Activated naive CD4-positive, alpha-beta T cell treated with anti-CD3 and anti-CD28 coated beads, Interleukin-2, amount 50 U/mL, for 72 hours (primary cell): ENCODE measurements at regions not wholly inside any gene's neighbourhood (a gene's known extent, or its start where the extent isn't known, plus 50 kb on each side); places are given as distances from the start of the nearest gene placed in this dataset.
"Not testable (repeated sequence)": the region's sequence is repeated elsewhere in the genome, so short reads cannot be mapped to it uniquely, and the experiment has no call there.

Source experiments
- ATAC-seq, 2 donors: fragments of 150-1000 bp; cut with Tn5 transposase; 2 replicates each; pipeline ENCODE4 v1.10.0; 2021; ENCODE audit warnings: mild to moderate bottlenecking in 2 of 2, moderate library complexity in 2 of 2
- DNase-seq, 2 donors: peaks; one replicate each; pipeline ENCODE4 v3.0.0; 2021 to 2022; ENCODE audit warnings: low spot score in 2 of 2
- H3K27ac Mint-ChIP-seq, 2 donors: one replicate each; pipeline ENCODE4 v1.8.0; 2022; ENCODE audit warnings: mild to moderate bottlenecking in 2 of 2, mixed read lengths in 2 of 2
- H3K36me3 Mint-ChIP-seq, 2 donors: one replicate each; pipeline ENCODE4 v1.8.0; 2022; ENCODE audit warnings: mixed read lengths in 2 of 2
- H3K9me3 Mint-ChIP-seq, 2 donors: one replicate each; pipeline ENCODE4 v1.8.0; 2022; ENCODE audit warnings: mixed read lengths in 2 of 2

GRCh38 chr4:111961026-111961425 lies 184.2 kb upstream of the FAM241A start:
- not testable (repeated sequence) for ATAC-seq, DNase-seq, H3K36me3 Mint-ChIP-seq, H3K27ac Mint-ChIP-seq, H3K9me3 Mint-ChIP-seq

- Mint-ChIP-seq H3K36me3 (no peaks in the 10 kb centered on the region), H3K9me3 (no peaks in the 10 kb centered on the region), H3K27ac (no peak overlapping the region)
- ATAC-seq, result no peak
- DNase-seq, result no peak
Measured at GRCh38 chr4:111961809-111962208, 183.4 kb upstream of the FAM241A start.

GRCh38 chr4:111963158-111963700 lies 182.0 kb upstream of the FAM241A start:
- no peak for ATAC-seq
- Mint-ChIP-seq H3K9me3 (no peaks in the 10 kb centered on the region), H3K27ac (no peak overlapping the region), H3K36me3 (no peaks in the 10 kb centered on the region)
- DNase-seq, result no peak

- Mint-ChIP-seq H3K9me3 (no peaks in the 10 kb centered on the region), H3K27ac (no peak overlapping the region), H3K36me3 (no peaks in the 10 kb centered on the region)
- ATAC-seq (no peak), DNase-seq (no peak)
Measured at GRCh38 chr4:111977419-111977965, 167.8 kb upstream of the FAM241A start.

- Mint-ChIP-seq H3K9me3 (no peaks in the 10 kb centered on the region), H3K36me3 (no peaks in the 10 kb centered on the region), H3K27ac (no peak overlapping the region)
- no peak for ATAC-seq
- DNase-seq, result no peak
Measured at GRCh38 chr4:111979921-111980320, 165.3 kb upstream of the FAM241A start.

- no peaks in the 10 kb centered on the region for H3K36me3 Mint-ChIP-seq
- no peak for DNase-seq
- no peak for ATAC-seq
- H3K9me3 Mint-ChIP-seq, result no peaks in the 10 kb centered on the region
- H3K27ac Mint-ChIP-seq, result no peak overlapping the region
Measured at GRCh38 chr4:111982089-111982488, 163.2 kb upstream of the FAM241A start.

GRCh38 chr4:111984169-111984819 lies 161.0 kb upstream of the FAM241A start:
- no peaks in the 10 kb centered on the region for H3K9me3 Mint-ChIP-seq
- DNase-seq, result no peak
- H3K27ac Mint-ChIP-seq, result no peak overlapping the region
- H3K36me3 Mint-ChIP-seq, result no peaks in the 10 kb centered on the region
- ATAC-seq, result no peak

- Mint-ChIP-seq H3K9me3 (no peaks in the 10 kb centered on the region), H3K27ac (no peak overlapping the region), H3K36me3 (no peaks in the 10 kb centered on the region)
- no peak for DNase-seq
- ATAC-seq, result no peak
Measured at GRCh38 chr4:111985426-111985825, 159.8 kb upstream of the FAM241A start.

GRCh38 chr4:111986095-111986494 lies 159.2 kb upstream of the FAM241A start:
- ATAC-seq (no peak), DNase-seq (no peak)
- H3K27ac Mint-ChIP-seq, result no peak overlapping the region

GRCh38 chr4:111988514-111988913 lies 156.7 kb upstream of the FAM241A start:
- no peak overlapping the region for H3K27ac Mint-ChIP-seq
- ATAC-seq (no peak), DNase-seq (no peak)

More at GRCh38 chr4:111986095-111986494, 159.2 kb upstream of the FAM241A start:
- Mint-ChIP-seq H3K36me3 (no peaks in the 10 kb centered on the region), H3K9me3 (no peaks in the 10 kb centered on the region)

GRCh38 chr4:111989817-111990216 lies 155.4 kb upstream of the FAM241A start:
- ATAC-seq (no peak), DNase-seq (no peak)
- Mint-ChIP-seq H3K36me3 (no peaks in the 10 kb centered on the region), H3K27ac (no peak overlapping the region), H3K9me3 (no peaks in the 10 kb centered on the region)

More at GRCh38 chr4:111988514-111988913, 156.7 kb upstream of the FAM241A start:
- Mint-ChIP-seq H3K9me3 (no peaks in the 10 kb centered on the region), H3K36me3 (no peaks in the 10 kb centered on the region)

- Mint-ChIP-seq H3K9me3 (no peaks in the 10 kb centered on the region), H3K36me3 (no peaks in the 10 kb centered on the region), H3K27ac (no peak overlapping the region)
- DNase-seq (no peak), ATAC-seq (no peak)
Measured at GRCh38 chr4:111991163-111991562, 154.1 kb upstream of the FAM241A start.

GRCh38 chr4:111991797-111992196 lies 153.5 kb upstream of the FAM241A start:
- no peaks in the 10 kb centered on the region for H3K9me3 Mint-ChIP-seq
- ATAC-seq (no peak), DNase-seq (no peak)
- no peaks in the 10 kb centered on the region for H3K36me3 Mint-ChIP-seq
- H3K27ac Mint-ChIP-seq, result no peak overlapping the region

- DNase-seq (no peak), ATAC-seq (no peak)
- Mint-ChIP-seq H3K9me3 (no peaks in the 10 kb centered on the region), H3K27ac (no peak overlapping the region), H3K36me3 (no peaks in the 10 kb centered on the region)
Measured at GRCh38 chr4:111992351-111993168, 152.7 kb upstream of the FAM241A start.

- no peaks in the 10 kb centered on the region for H3K36me3 Mint-ChIP-seq
- no peak for ATAC-seq
Measured at GRCh38 chr4:111994392-111994791, 150.9 kb upstream of the FAM241A start.

GRCh38 chr4:111997785-111998184 lies 147.5 kb upstream of the FAM241A start:
- Mint-ChIP-seq H3K9me3 (peaks cover 5 to 6% of the 10 kb centered on the region in 2 donors), H3K27ac (no peak overlapping the region), H3K36me3 (no peaks in the 10 kb centered on the region)
- ATAC-seq (no peak), DNase-seq (no peak)

More at GRCh38 chr4:111994392-111994791, 150.9 kb upstream of the FAM241A start:
- no peak for DNase-seq
- Mint-ChIP-seq H3K27ac (no peak overlapping the region), H3K9me3 (peaks cover 5 to 6% of the 10 kb centered on the region in 2 donors)

GRCh38 chr4:111999801-112000200 lies 145.5 kb upstream of the FAM241A start:
- no peak for ATAC-seq
- Mint-ChIP-seq H3K36me3 (no peaks in the 10 kb centered on the region), H3K9me3 (peaks cover 5 to 6% of the 10 kb centered on the region in 2 donors), H3K27ac (peak overlapping the region in 1 of 2 donors; percentile 24)
- no peak for DNase-seq
